C4-2B (cell line): ENCODE measurements at regions not wholly inside any gene's neighbourhood (a gene's known extent, or its start where the extent isn't known, plus 50 kb on each side); places are given as distances from the start of the nearest gene placed in this dataset.

Experiments used
- H3K27ac ChIP-seq: fragments of 450-650 bp; 2 replicates; pipeline ENCODE4 v1.5.1; 2017
- ZFX ChIP-seq: fragments of 450-650 bp; IDR thresholded peaks from 2 replicates; pipeline ENCODE4 v1.6.1; 2017
- TF ChIP-seq, protein P1 (sequence below): fragments of 450-650 bp; conservative IDR thresholded peaks from 2 replicates; pipeline ENCODE4 v1.5.1; 2017; ENCODE audit warnings: mild to moderate bottlenecking

DNA sequence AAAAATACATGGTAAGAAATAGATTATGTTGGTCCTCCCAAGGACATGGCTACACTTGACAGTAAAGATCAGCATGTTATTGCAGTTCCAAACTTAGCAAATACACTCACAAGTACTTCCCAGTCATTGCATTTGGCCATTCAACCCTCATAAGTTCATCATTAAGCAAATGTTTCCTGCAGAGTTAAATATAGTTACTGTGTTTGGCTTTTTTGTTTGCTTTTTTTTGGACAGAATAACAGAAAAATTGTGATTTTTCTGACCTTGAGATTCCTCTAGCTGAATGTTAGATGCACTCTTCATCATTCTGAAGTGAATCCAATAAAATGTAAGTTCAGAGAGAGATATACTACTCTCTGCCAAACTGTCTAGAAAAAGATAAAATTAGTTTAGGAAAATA, 295.3 kb downstream of the GPD2 start:
- no peak overlapping the region for H3K27ac ChIP-seq
- TF ChIP-seq ZFX, result no peak
- TF ChIP-seq, protein P1, sequence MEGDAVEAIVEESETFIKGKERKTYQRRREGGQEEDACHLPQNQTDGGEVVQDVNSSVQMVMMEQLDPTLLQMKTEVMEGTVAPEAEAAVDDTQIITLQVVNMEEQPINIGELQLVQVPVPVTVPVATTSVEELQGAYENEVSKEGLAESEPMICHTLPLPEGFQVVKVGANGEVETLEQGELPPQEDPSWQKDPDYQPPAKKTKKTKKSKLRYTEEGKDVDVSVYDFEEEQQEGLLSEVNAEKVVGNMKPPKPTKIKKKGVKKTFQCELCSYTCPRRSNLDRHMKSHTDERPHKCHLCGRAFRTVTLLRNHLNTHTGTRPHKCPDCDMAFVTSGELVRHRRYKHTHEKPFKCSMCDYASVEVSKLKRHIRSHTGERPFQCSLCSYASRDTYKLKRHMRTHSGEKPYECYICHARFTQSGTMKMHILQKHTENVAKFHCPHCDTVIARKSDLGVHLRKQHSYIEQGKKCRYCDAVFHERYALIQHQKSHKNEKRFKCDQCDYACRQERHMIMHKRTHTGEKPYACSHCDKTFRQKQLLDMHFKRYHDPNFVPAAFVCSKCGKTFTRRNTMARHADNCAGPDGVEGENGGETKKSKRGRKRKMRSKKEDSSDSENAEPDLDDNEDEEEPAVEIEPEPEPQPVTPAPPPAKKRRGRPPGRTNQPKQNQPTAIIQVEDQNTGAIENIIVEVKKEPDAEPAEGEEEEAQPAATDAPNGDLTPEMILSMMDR, result no peak

DNA sequence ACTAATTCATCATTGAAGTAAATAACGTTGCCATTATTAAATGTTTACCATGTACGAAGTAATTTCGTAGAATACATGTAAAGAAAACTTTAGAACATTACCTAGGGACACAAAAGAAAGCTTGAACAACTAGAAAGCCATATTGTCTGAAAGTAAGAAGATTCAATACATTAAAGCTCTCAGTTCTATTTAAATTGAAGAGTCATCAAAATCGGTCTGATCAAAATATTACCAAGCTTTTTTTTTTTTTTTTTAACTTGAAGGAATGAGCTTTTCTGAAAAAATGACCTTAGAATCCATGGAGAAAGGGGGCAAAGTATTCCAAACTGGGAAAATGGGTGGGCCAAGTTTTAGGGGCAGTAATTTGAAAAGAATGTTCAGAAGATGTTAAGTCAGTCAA, 300.8 kb downstream of the GPD2 start:
- H3K27ac ChIP-seq, result no peak overlapping the region
- TF ChIP-seq, protein P1, result no peak
- TF ChIP-seq ZFX, result no peak

DNA sequence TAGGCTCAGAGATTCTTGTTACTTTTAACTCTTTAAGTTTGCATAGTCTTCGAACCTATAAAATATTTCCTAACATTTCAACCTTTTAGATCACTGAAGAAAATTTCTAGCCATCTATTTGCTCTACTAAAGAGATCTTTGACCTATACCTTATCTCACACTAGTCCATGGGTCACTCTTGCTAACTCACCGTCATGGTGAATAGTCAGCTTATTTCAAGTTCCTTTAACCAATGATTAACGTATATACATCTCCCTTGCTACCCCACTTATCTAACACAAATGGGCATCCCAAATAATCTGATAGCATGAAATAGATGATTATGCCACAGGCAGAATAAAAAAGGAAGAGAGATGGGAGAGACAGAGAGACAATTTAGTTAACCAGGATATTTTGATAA, 303.1 kb downstream of the GPD2 start:
- TF ChIP-seq ZFX, result no peak
- TF ChIP-seq, protein P1, result no peak

DNA sequence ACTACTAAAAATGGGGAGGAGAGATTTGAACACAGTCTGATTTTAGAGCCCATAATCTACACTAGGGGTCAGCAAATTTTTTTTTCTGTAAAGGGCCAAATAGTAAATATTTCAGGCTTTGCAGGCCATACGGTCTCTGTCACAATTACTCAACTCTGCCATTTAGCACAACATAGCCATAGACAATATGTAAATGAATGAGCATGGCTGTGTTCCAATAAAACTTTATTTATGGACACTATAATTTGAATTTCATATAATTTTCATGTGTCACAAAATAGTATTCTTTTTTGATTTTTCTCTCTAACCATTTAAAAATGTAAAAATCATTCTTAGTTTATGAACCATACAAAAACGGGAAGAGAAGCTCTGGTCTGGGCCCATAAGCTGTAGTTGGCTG, 309.4 kb downstream of the GPD2 start:
- no peak overlapping the region for H3K27ac ChIP-seq
- TF ChIP-seq ZFX, result no peak
- TF ChIP-seq, protein P1, result no peak

More for the DNA sequence above, 303.1 kb downstream of the GPD2 start:
- no peak overlapping the region for H3K27ac ChIP-seq

DNA sequence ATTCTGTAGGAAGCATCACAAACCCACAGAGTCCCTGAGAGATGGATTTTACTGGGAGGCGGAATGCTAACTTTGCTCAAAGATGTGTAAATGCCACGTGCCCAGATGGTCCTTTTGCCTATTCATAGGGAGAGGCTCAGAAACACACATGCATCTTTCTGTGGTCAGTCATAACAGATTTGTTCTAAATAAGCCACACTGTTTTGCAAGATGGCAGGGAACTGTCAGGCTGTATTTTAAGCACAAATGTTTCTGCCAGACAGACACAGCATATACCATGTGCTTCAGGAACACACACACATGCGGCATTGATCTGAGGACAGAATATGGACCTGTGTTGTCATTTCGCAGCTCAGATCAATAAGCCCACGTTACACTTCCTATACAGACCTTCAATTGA, 312.0 kb downstream of the GPD2 start:
- TF ChIP-seq, protein P1, result no peak
- no peak for TF ChIP-seq ZFX
- no peak overlapping the region for H3K27ac ChIP-seq

DNA sequence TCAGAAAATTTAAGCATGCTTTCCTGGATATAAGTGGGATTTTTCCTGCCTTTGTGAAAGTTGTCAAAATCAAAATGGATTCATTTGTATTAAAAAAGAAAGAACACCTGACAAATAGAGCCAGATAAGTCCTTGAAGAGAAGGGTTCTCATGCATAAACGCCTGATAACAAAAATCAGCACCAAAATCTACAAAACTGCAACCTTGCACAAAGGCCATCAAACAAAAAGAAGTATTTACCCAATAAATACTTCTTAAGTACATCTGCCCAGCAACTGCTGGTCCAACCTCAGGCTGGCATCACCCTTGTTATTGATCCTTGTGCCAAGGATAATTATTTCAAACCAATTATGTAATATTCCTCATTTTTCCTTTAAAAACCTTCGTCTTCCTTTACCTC, 315.9 kb downstream of the GPD2 start:
- H3K27ac ChIP-seq, result no peak overlapping the region
- TF ChIP-seq, protein P1, result no peak
- TF ChIP-seq ZFX, result no peak

DNA sequence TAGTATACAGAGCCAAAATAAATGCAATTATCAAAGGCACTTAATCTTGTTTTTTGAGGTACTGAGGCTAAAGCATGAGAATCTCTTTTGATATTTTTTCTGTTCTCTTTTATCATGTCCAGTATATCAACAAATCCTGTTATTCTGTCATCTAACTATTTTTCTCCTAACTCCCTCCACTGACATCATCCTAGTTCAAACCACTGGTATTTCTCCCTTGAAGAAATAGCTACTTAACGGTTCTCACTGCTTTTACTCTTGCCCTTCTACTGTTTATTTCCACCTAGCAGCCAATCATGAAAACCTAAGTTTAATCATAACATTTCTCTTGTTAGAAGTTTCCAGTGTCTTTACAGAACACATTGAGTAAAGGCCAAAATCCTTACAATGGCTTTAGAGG, 317.6 kb downstream of the GPD2 start:
- no peak overlapping the region for H3K27ac ChIP-seq
- TF ChIP-seq ZFX, result no peak
- TF ChIP-seq, protein P1, result no peak
